Activated CD4-positive, alpha-beta T cell treated with anti-CD3 and anti-CD28 coated beads, Interleukin-2, Interleukin-4, amounts not matched to agents 100 ng/mL and 50 ng/mL, durations not matched to agents 16 hours and 8 hours (primary cell): ENCODE measurements at regions not wholly inside any gene's neighbourhood (a gene's known extent, or its start where the extent isn't known, plus 50 kb on each side); places are given as distances from the start of the nearest gene placed in this dataset.
A peak's percentile ranks its signal among the peaks of the same experiment; 100 is the strongest.
"Not testable (repeated sequence)": the region's sequence is repeated elsewhere in the genome, so short reads cannot be mapped to it uniquely, and the experiment has no call there.

Experiments used
- DNase-seq: peaks from one replicate; pipeline ENCODE4 v3.0.0-alpha.2; 2020; ENCODE audit warnings: low spot score

- DNase-seq, result no peak
Measured at GRCh38 chr1:232859216-232859615, 54.0 kb downstream of the MAP10 start.

- DNase-seq, result no peak
Measured at GRCh38 chr1:232861107-232861506, 55.9 kb downstream of the MAP10 start.

- no peak for DNase-seq
Measured at GRCh38 chr1:232863544-232864275, 58.5 kb downstream of the MAP10 start.

- no peak for DNase-seq
Measured at GRCh38 chr1:232865102-232865931, 60.1 kb downstream of the MAP10 start.

GRCh38 chr1:232868793-232869491, 63.7 kb downstream of the MAP10 start:
- DNase-seq, result no peak

GRCh38 chr1:232871291-232871969, 66.2 kb downstream of the MAP10 start:
- DNase-seq, result not testable (repeated sequence)

- no peak for DNase-seq
Measured at GRCh38 chr1:232872284-232872683, 67.1 kb downstream of the MAP10 start.

- no peak for DNase-seq
Measured at GRCh38 chr1:232872738-232873137, 67.5 kb downstream of the MAP10 start.

- no peak for DNase-seq
Measured at GRCh38 chr1:232873412-232873811, 68.2 kb downstream of the MAP10 start.

GRCh38 chr1:232873931-232874330, 68.7 kb downstream of the MAP10 start:
- no peak for DNase-seq

GRCh38 chr1:232875536-232875935, 70.3 kb downstream of the MAP10 start:
- no peak for DNase-seq

- DNase-seq, result peak; percentile 46
Measured at GRCh38 chr1:232876506-232877364, 71.5 kb downstream of the MAP10 start.

- DNase-seq, result no peak
Measured at GRCh38 chr1:232877365-232878028, 72.3 kb downstream of the MAP10 start.

GRCh38 chr1:232878086-232878485, 72.3 kb upstream of the NTPCR start:
- DNase-seq, result no peak

GRCh38 chr1:232880354-232880753, 70.1 kb upstream of the NTPCR start:
- no peak for DNase-seq

GRCh38 chr1:232883992-232884661, 66.3 kb upstream of the NTPCR start:
- no peak for DNase-seq

GRCh38 chr1:232886271-232886670, 64.1 kb upstream of the NTPCR start:
- no peak for DNase-seq

- no peak for DNase-seq
Measured at GRCh38 chr1:232890340-232890943, 60.0 kb upstream of the NTPCR start.

- peak; percentile 9 for DNase-seq
Measured at GRCh38 chr1:232891071-232891470, 59.3 kb upstream of the NTPCR start.
